Activated CD4-positive, alpha-beta memory T cell treated with anti-CD3 and anti-CD28 coated beads, Interleukin-2, amount 10 ng/mL, durations not matched to agents 7 days and 5 days (primary cell): ENCODE measurements at regions not wholly inside any gene's neighbourhood (a gene's known extent, or its start where the extent isn't known, plus 50 kb on each side); places are given as distances from the start of the nearest gene placed in this dataset.
"Not testable (repeated sequence)": the region's sequence is repeated elsewhere in the genome, so short reads cannot be mapped to it uniquely, and the experiment has no call there.

Source experiments
- CTCF ChIA-PET: fragments of 350-600 bp; sonication (Branson Sonifier 250); formaldehyde crosslinking; loops from one replicate; lab custom pipeline; 2021; ENCODE audit warnings: antibody characterized with exemption, inconsistent platforms; lab: Charles Lee
- POLR2A ChIA-PET: fragments of 350-600 bp; sonication (Branson Sonifier 250); formaldehyde crosslinking; loops from one replicate; lab custom pipeline; 2021; ENCODE audit warnings: antibody characterized with exemption; lab: Charles Lee
- DNase-seq: peaks from one replicate; pipeline ENCODE4 v3.0.0-alpha.2; 2020
- H3K27ac Mint-ChIP-seq: one replicate; pipeline ENCODE4 v1.8.0; 2021; ENCODE audit warnings: mild to moderate bottlenecking, mixed read lengths
- H3K27me3 Mint-ChIP-seq: one replicate; pipeline ENCODE4 v1.8.0; 2021; ENCODE audit warnings: mixed read lengths
- H3K36me3 Mint-ChIP-seq: one replicate; pipeline ENCODE4 v1.8.0; 2021; ENCODE audit warnings: low read depth, mixed read lengths
- H3K4me1 Mint-ChIP-seq: one replicate; pipeline ENCODE4 v1.8.0; 2021; ENCODE audit warnings: mixed read lengths
- H3K4me3 Mint-ChIP-seq: one replicate; pipeline ENCODE4 v1.8.0; 2021; ENCODE audit warnings: mild to moderate bottlenecking, mixed read lengths
- H3K9me3 Mint-ChIP-seq: one replicate; pipeline ENCODE4 v1.8.0; 2021; ENCODE audit warnings: mixed read lengths

- CTCF ChIA-PET, result no interaction called here
- Mint-ChIP-seq H3K4me1 (no peaks in the 10 kb centered on the region), H3K9me3 (no peaks in the 10 kb centered on the region), H3K4me3 (no peak overlapping the region), H3K27me3 (no peaks in the 10 kb centered on the region), H3K36me3 (no peaks in the 10 kb centered on the region), H3K27ac (no peak overlapping the region)
- POLR2A ChIA-PET, result no interaction called here
- no peak for DNase-seq
These were observed 79.4 kb upstream of the OSTN start for GRCh38 chr3:191119415-191120295.

- Mint-ChIP-seq H3K4me1 (no peaks in the 10 kb centered on the region), H3K4me3 (no peak overlapping the region), H3K27ac (no peak overlapping the region), H3K27me3 (no peaks in the 10 kb centered on the region), H3K36me3 (no peaks in the 10 kb centered on the region), H3K9me3 (no peaks in the 10 kb centered on the region)
- POLR2A ChIA-PET, result no interaction called here
- no peak for DNase-seq
- CTCF ChIA-PET, result no interaction called here
These were observed 87.3 kb upstream of the OSTN start for GRCh38 chr3:191111722-191112121.

DNA sequence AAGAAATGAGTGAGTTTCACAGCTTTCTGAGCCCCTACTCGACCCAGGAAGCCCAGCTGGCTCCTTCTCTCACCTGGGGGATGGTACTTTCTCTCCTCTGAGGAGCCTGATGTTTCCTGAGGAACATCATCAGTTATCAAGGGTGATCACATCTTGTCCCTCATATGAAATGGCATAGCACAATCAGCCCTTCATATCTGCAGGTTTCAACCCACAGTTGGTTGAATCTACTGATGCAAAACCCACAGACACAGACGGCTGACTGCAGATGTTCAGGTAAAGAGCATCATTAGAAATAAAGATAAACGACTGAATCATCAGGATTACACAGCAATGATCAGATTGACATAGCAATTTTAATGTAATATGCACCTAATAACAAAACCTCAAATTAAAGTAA lies 93.6 kb upstream of the OSTN start:
- Mint-ChIP-seq H3K27me3 (no peaks in the 10 kb centered on the region), H3K4me1 (no peaks in the 10 kb centered on the region), H3K27ac (no peak overlapping the region), H3K36me3 (no peaks in the 10 kb centered on the region), H3K4me3 (no peak overlapping the region), H3K9me3 (no peaks in the 10 kb centered on the region)
- no peak for DNase-seq
- POLR2A ChIA-PET, result no interaction called here
- CTCF ChIA-PET, result no interaction called here

DNA sequence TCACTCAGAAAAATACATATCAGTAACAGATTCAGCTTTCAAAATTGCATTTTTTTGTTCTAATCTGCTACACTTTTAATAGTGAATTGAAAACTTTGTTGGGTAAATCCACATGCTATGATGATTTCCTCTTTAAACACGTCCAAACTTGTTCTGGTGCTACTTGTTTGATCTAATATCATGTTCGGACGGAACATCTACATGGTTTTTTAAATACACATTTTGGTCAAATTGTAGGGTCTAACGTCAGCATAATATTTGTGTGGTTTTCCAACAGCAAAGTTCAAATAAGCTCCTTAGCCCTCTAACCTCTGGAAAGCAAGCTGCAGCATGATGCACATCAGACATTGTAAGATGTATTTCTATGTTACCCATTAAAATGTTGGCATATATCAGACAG lies 98.5 kb upstream of the OSTN start:
- ChIA-PET POLR2A (no interaction called here), CTCF (no interaction called here)
- H3K4me3 Mint-ChIP-seq, result no peak overlapping the region

GRCh38 chr3:191094057-191094845 lies 104.8 kb upstream of the OSTN start:
- H3K36me3 Mint-ChIP-seq, result no peaks in the 10 kb centered on the region
- no peak overlapping the region for H3K4me3 Mint-ChIP-seq
- H3K27me3 Mint-ChIP-seq, result no peaks in the 10 kb centered on the region
- ChIA-PET POLR2A (no interaction called here), CTCF (interaction anchor here (0.6 kb wide), 1 partner anchor 79 kb away, joined by 3 read pairs; no protein-coding TSS in a partner anchor)
- no peak for DNase-seq
- no peaks in the 10 kb centered on the region for H3K4me1 Mint-ChIP-seq
- H3K27ac Mint-ChIP-seq, result no peak overlapping the region
- H3K9me3 Mint-ChIP-seq, result no peaks in the 10 kb centered on the region

More for the DNA sequence above, 98.5 kb upstream of the OSTN start:
- Mint-ChIP-seq H3K27me3 (no peaks in the 10 kb centered on the region), H3K27ac (no peak overlapping the region), H3K36me3 (no peaks in the 10 kb centered on the region), H3K4me1 (no peaks in the 10 kb centered on the region), H3K9me3 (no peaks in the 10 kb centered on the region)
- DNase-seq, result no peak

GRCh38 chr3:191087391-191087790 lies 111.7 kb upstream of the OSTN start:
- Mint-ChIP-seq H3K4me3 (no peak overlapping the region), H3K36me3 (no peaks in the 10 kb centered on the region), H3K27me3 (no peaks in the 10 kb centered on the region), H3K4me1 (no peaks in the 10 kb centered on the region), H3K9me3 (no peaks in the 10 kb centered on the region), H3K27ac (no peak overlapping the region)
- POLR2A ChIA-PET, result no interaction called here
- no peak for DNase-seq
- CTCF ChIA-PET, result no interaction called here

- ChIA-PET CTCF (no interaction called here), POLR2A (no interaction called here)
- DNase-seq, result no peak
- no peak overlapping the region for H3K4me3 Mint-ChIP-seq
- H3K9me3 Mint-ChIP-seq, result peaks cover 8% of the 10 kb centered on the region
- H3K36me3 Mint-ChIP-seq, result no peaks in the 10 kb centered on the region
- H3K27me3 Mint-ChIP-seq, result no peaks in the 10 kb centered on the region
- no peak overlapping the region for H3K27ac Mint-ChIP-seq
- no peaks in the 10 kb centered on the region for H3K4me1 Mint-ChIP-seq
These were observed 114.0 kb upstream of the OSTN start for GRCh38 chr3:191085091-191085490.

DNA sequence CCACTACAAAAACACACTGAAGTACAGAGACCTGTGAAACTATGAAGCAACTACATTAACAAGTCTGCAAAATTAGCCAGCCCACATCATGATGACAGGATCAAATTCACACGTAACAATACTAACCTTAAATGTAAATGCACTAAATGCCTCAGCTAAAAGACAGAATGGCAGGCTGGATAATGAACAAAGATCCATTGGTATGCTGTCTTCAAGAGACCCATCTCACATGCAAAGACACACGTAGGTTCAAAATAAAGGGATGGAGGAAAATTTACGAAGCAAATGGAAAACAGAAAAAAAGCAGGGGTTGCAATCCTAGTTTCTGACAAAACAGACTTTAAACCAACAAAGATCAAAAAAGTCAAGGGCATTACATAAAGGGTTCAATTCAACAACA lies 120.1 kb upstream of the OSTN start:
- H3K4me3 Mint-ChIP-seq, CTCF ChIA-PET, H3K27ac Mint-ChIP-seq, DNase-seq, POLR2A ChIA-PET, H3K27me3 Mint-ChIP-seq, H3K36me3 Mint-ChIP-seq, H3K4me1 Mint-ChIP-seq: not testable (repeated sequence)
- H3K9me3 Mint-ChIP-seq, result peaks cover 14% of the 10 kb centered on the region

DNA sequence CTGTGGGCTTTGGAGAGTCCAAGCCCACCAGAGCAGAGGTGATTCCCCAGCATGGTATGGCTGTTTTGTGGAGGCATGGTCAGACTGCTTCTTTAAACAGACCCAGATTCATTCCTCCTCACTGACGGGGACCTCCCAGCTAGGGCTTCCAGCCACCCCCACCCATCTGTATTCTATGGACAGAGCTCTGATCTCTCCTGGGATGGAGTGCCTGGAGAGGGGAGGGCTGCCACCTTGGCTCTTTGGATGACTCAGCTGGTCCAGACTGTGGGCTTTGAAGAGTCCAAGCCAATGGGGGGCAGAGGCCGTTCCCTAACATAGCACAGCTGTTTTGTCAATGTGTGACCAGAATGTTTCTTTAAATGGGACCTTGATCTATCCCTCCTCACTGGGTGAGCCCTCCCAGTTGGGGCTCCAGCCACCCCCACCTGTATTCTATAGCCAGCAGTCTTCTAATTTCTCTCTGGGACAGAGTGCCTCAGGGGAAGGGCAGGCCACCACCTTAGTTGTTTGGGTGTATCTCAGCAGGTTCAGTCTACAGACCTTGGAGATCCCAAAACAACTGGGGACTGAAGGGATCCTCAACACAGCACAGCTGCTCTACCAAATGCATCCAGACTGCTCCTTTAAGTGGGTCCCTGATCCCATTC lies 122.0 kb upstream of the OSTN start:
- no peak overlapping the region for H3K27ac Mint-ChIP-seq
- POLR2A ChIA-PET, result no interaction called here
- no peaks in the 10 kb centered on the region for H3K36me3 Mint-ChIP-seq
- peaks cover 12% of the 10 kb centered on the region for H3K9me3 Mint-ChIP-seq
- no peak for DNase-seq
- no peaks in the 10 kb centered on the region for H3K4me1 Mint-ChIP-seq
- H3K27me3 Mint-ChIP-seq, result no peaks in the 10 kb centered on the region
- CTCF ChIA-PET, result no interaction called here
- no peak overlapping the region for H3K4me3 Mint-ChIP-seq

DNA sequence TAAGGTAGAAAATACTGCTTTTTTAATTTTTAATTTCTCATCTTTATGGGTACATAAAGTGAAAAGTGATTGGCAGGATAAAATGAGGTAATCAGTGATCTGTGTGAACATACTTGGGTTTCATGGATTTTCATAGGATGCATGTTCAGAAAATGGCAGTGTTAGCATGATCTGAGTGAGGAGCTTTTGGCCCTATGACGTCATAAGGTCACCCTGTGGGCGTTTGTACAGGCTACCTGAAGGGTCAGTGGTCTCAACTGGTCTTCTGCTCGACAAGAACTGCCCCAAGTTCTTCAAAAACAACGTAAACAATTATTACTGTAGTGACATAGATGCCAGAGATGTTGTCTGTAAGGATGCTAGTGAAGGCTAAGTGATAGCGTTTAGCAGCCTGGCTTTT lies 124.5 kb upstream of the OSTN start:
- H3K4me1 Mint-ChIP-seq, result no peaks in the 10 kb centered on the region
- POLR2A ChIA-PET, result no interaction called here
- CTCF ChIA-PET, result no interaction called here
- H3K27ac Mint-ChIP-seq, result no peak overlapping the region
- H3K4me3 Mint-ChIP-seq, result no peak overlapping the region
- no peaks in the 10 kb centered on the region for H3K27me3 Mint-ChIP-seq
- no peak for DNase-seq
- peaks cover 6% of the 10 kb centered on the region for H3K9me3 Mint-ChIP-seq
- H3K36me3 Mint-ChIP-seq, result no peaks in the 10 kb centered on the region

GRCh38 chr3:191070762-191071403 lies 128.2 kb upstream of the OSTN start:
- CTCF ChIA-PET, result no interaction called here
- POLR2A ChIA-PET, result no interaction called here
- Mint-ChIP-seq H3K9me3 (no peaks in the 10 kb centered on the region), H3K4me1 (no peaks in the 10 kb centered on the region), H3K36me3 (no peaks in the 10 kb centered on the region), H3K4me3 (no peak overlapping the region), H3K27ac (no peak overlapping the region), H3K27me3 (no peaks in the 10 kb centered on the region)
- DNase-seq, result no peak

- no peaks in the 10 kb centered on the region for H3K4me1 Mint-ChIP-seq
- ChIA-PET CTCF (no interaction called here), POLR2A (no interaction called here)
These were observed 128.8 kb upstream of the OSTN start for GRCh38 chr3:191070201-191070600.

More at GRCh38 chr3:191070201-191070600, 128.8 kb upstream of the OSTN start:
- no peak for DNase-seq
- Mint-ChIP-seq H3K36me3 (no peaks in the 10 kb centered on the region), H3K4me3 (no peak overlapping the region), H3K9me3 (no peaks in the 10 kb centered on the region), H3K27me3 (no peaks in the 10 kb centered on the region), H3K27ac (no peak overlapping the region)
